ENCODE measurements at regions not wholly inside any gene's neighbourhood (a gene's known extent, or its start where the extent isn't known, plus 50 kb on each side); places are given as distances from the start of the nearest gene placed in this dataset.
A peak's percentile ranks its signal among the peaks of the same experiment; 100 is the strongest.

GRCh38 chr10:6700066-6700465 lies 120.0 kb upstream of the PRKCQ start:
- Histone ChIP-seq H3K36me3 (ENCODE audit: control insufficient read depth in 2 of 2, insufficient read depth in 1 of 2, low read length in 2 of 2) (no peaks in the 10 kb centered on the region), H3K4me3 (ENCODE audit: low read depth, low read length) (no peak overlapping the region), H3K9me3 (ENCODE audit: control insufficient read depth, insufficient read depth, low read depth, low read length) (no peaks in the 10 kb centered on the region), H3K27ac (ENCODE audit: extremely low read depth, low read depth, low read length) (no peak overlapping the region), H3K4me1 (ENCODE audit: control insufficient read depth, insufficient read depth, low read length) (no peaks in the 10 kb centered on the region)
- POLR2A ChIA-PET: no interaction called here
- TF ChIP-seq ZNF114 (tag by site-specific recombination; IDR thresholded peaks at IDR 0.05): no peak
- no peak for TF ChIP-seq ZNF433 (tag by site-specific recombination; IDR thresholded peaks at IDR 0.05; ENCODE audit: low read depth)
- TF ChIP-seq ZNF521 (tag by site-specific recombination; IDR thresholded peaks at IDR 0.05): no peak
- TF ChIP-seq KLF1 (tag by site-specific recombination; IDR thresholded peaks at IDR 0.05): no peak
- TF ChIP-seq ZBTB20 (tag by site-specific recombination; IDR thresholded peaks at IDR 0.05): no peak
- TF ChIP-seq ZNF366 (tag by site-specific recombination; conservative IDR thresholded peaks at IDR 0.05): no peak
- TF ChIP-seq ZBTB44 (tag by site-specific recombination; IDR thresholded peaks at IDR 0.05): no peak
- CTCF ChIA-PET: interaction anchor here (0.7 to 1.3 kb wide), 2 partner anchors 22 to 42 kb away, joined by 3 to 4 read pairs; no protein-coding TSS in a partner anchor

- no peaks in the 10 kb centered on the region for H3K36me3 ChIP-seq (ENCODE audit: control insufficient read depth in 2 of 2, insufficient read depth in 1 of 2, low read length in 2 of 2)
- CTCF ChIA-PET: interaction anchor here (0.7 kb wide), 1 partner anchor 704 kb away, joined by 3 read pairs; no protein-coding TSS in a partner anchor
- H3K27ac ChIP-seq (ENCODE audit: extremely low read depth, low read depth, low read length): no peak overlapping the region
- TF ChIP-seq ZNF623 (tag by site-specific recombination; IDR thresholded peaks at IDR 0.05) (no peak), ZBTB20 (tag by site-specific recombination; IDR thresholded peaks at IDR 0.05) (no peak), ZSCAN16 (tag by site-specific recombination; IDR thresholded peaks at IDR 0.05) (no peak), ZNF416 (tag by site-specific recombination; IDR thresholded peaks at IDR 0.05) (no peak), AEBP2 (tag by site-specific recombination; IDR thresholded peaks at IDR 0.05; ENCODE audit: borderline replicate concordance) (no peak), TSHZ1 (tag by site-specific recombination; IDR thresholded peaks at IDR 0.05; ENCODE audit: borderline replicate concordance) (no peak), SP3 (tag by site-specific recombination; IDR thresholded peaks at IDR 0.05) (no peak)
- no peak overlapping the region for H3K4me3 ChIP-seq (ENCODE audit: low read depth, low read length)
- POLR2A ChIA-PET: no interaction called here
- H3K4me1 ChIP-seq (ENCODE audit: control insufficient read depth, insufficient read depth, low read length): no peaks in the 10 kb centered on the region
- H3K9me3 ChIP-seq (ENCODE audit: control insufficient read depth, insufficient read depth, low read depth, low read length): no peaks in the 10 kb centered on the region
Measured at GRCh38 chr10:6699336-6699735, 119.3 kb upstream of the PRKCQ start.

- H3K27ac ChIP-seq (ENCODE audit: extremely low read depth, low read depth, low read length): no peak overlapping the region
- ChIA-PET CTCF (interaction anchor here (0.6 kb wide), 1 partner anchor 850 kb away, joined by 4 read pairs; no protein-coding TSS in a partner anchor), POLR2A (no interaction called here)
- no peaks in the 10 kb centered on the region for H3K9me3 ChIP-seq (ENCODE audit: control insufficient read depth, insufficient read depth, low read depth, low read length)
- peak; percentile 90 for TF ChIP-seq ZSCAN4 (tag by site-specific recombination; IDR thresholded peaks at IDR 0.05)
- no peak for TF ChIP-seq MEIS1 (CRISPR knock-in tag; IDR thresholded peaks at IDR 0.05; ENCODE audit: borderline replicate concordance)
- no peaks in the 10 kb centered on the region for H3K36me3 ChIP-seq (ENCODE audit: control insufficient read depth in 2 of 2, insufficient read depth in 1 of 2, low read length in 2 of 2)
- no peaks in the 10 kb centered on the region for H3K4me1 ChIP-seq (ENCODE audit: control insufficient read depth, insufficient read depth, low read length)
- no peak overlapping the region for H3K4me3 ChIP-seq (ENCODE audit: low read depth, low read length)
Measured at GRCh38 chr10:6695519-6695918, 115.4 kb upstream of the PRKCQ start.

Data from HEK293 (cell line).